Panc1 (cell line): ENCODE measurements at regions not wholly inside any gene's neighbourhood (a gene's known extent, or its start where the extent isn't known, plus 50 kb on each side); places are given as distances from the start of the nearest gene placed in this dataset.

Experiments used
- ATAC-seq: fragments of 200-7000 bp; cut with Tn5 transposase; 2 replicates; pipeline ENCODE4 v1.9.1; 2020; ENCODE audit warnings: mild to moderate bottlenecking, moderate library complexity
- BruUV-seq: library from RNA; stranded (reverse); fragments of 400-500 nt; replicated peaks from 2 replicates; lab custom pipeline; 2021; lab: Mats Ljungman, UMichigan
- CTCF ChIA-PET: fragments of 300-600 bp; sonication (Branson Sonifier 250); formaldehyde crosslinking; loops from one replicate; lab custom pipeline; 2022; ENCODE audit warnings: antibody characterized with exemption; lab: Charles Lee
- POLR2A ChIA-PET: fragments of 300-600 bp; sonication (Branson Sonifier 250); formaldehyde crosslinking; loops from one replicate; lab custom pipeline; 2022; ENCODE audit warnings: antibody characterized with exemption; lab: Charles Lee
- DNase-seq: peaks from one replicate; pipeline ENCODE4 v3.0.0-alpha.2; 2010; ENCODE audit warnings: low read depth, low spot score
- H3K27ac ChIP-seq: 2 replicates; pipeline ENCODE4 v1.5.1; 2011; ENCODE audit warnings: mild to moderate bottlenecking, low read length, inconsistent platforms
- H3K27me3 ChIP-seq: fragments of 200-500 bp; sonication (Bioruptor generic); 2 replicates; pipeline ENCODE4 v1.6.0; 2014; ENCODE audit warnings: low read length, inconsistent platforms; ENCODE audit not compliant: control insufficient read depth, insufficient read depth
- H3K36me3 ChIP-seq: fragments of 200-500 bp; sonication (Bioruptor generic); 2 replicates; pipeline ENCODE4 v1.5.1; 2014; ENCODE audit warnings: inconsistent platforms, mild to moderate bottlenecking, low read length, moderate library complexity; ENCODE audit not compliant: control insufficient read depth, insufficient read depth
- H3K4me1 ChIP-seq: 2 replicates; pipeline ENCODE4 v1.5.1; 2011; ENCODE audit warnings: inconsistent platforms, mild to moderate bottlenecking, low read length, moderate library complexity; ENCODE audit not compliant: control insufficient read depth, insufficient read depth
- H3K4me3 ChIP-seq, 2 experiments: 2 replicates each; pipeline ENCODE4 v1.5.1; 2011 to 2012; ENCODE audit warnings: low read depth in 2 of 2, low read length in 2 of 2, mild to moderate bottlenecking in 2 of 2, inconsistent platforms in 1 of 2, moderate library complexity in 1 of 2
- H3K9me3 ChIP-seq: fragments of 200-500 bp; sonication (Bioruptor generic); 2 replicates; pipeline ENCODE4 v1.5.1; 2014; ENCODE audit warnings: low read depth, mild to moderate bottlenecking, inconsistent platforms, low read length, moderate library complexity; ENCODE audit not compliant: control insufficient read depth, insufficient read depth
- CTCF ChIP-seq: fragments of 450-650 bp; IDR thresholded peaks from 2 replicates; pipeline ENCODE4 v1.5.1; 2017; ENCODE audit warnings: mild to moderate bottlenecking
- POLR2AphosphoS5 ChIP-seq: IDR thresholded peaks from 2 replicates; pipeline ENCODE4 v1.6.1; 2012; ENCODE audit warnings: mild to moderate bottlenecking, low read depth, low read length, moderate library complexity
- REST ChIP-seq, 2 experiments: IDR thresholded peaks; 2 replicates each; pipeline ENCODE4 v1.6.1; 2011 to 2012; ENCODE audit warnings: low read depth in 2 of 2, control low read depth in 1 of 2, low read length in 1 of 2, mild to moderate bottlenecking in 1 of 2, moderate library complexity in 1 of 2; ENCODE audit not compliant: insufficient read depth in 1 of 2
- SIN3A ChIP-seq: IDR thresholded peaks from 2 replicates; pipeline ENCODE4 v1.6.1; 2012; ENCODE audit warnings: low read depth, mild to moderate bottlenecking, low read length, moderate library complexity, borderline replicate concordance; ENCODE audit not compliant: insufficient read depth
- TCF7L2 ChIP-seq: IDR thresholded peaks from 2 replicates; pipeline ENCODE4 v1.6.1; 2011; ENCODE audit warnings: mild to moderate bottlenecking, low read depth, low read length, inconsistent platforms
- in situ Hi-C: cut with HindIII; loops from 2 replicates; pipeline ENCODE4 v1.10.0; 2016; ENCODE audit warnings: low sequenced_read_pairs, low pct_unique_long_range_greater_than_20kb
- intact Hi-C: fragments of 100-400 bp; cut with micrococcal nuclease; formaldehyde crosslinking; loops from one replicate; pipeline ENCODE4 v1.10.0; 2022; ENCODE audit not compliant: unreplicated experiment

GRCh38 chr5:165728425-165728824 lies 2223.0 kb downstream of the MAT2B start:
- Histone ChIP-seq H3K36me3 (no peaks in the 10 kb centered on the region), H3K9me3 (no peaks in the 10 kb centered on the region), H3K4me3 (no peak overlapping the region), H3K27ac (no peak overlapping the region), H3K27me3 (no peaks in the 10 kb centered on the region), H3K4me1 (no peaks in the 10 kb centered on the region)
- in situ Hi-C loops, result no loop called here
- ChIA-PET POLR2A (no interaction called here), CTCF (no interaction called here)
- TF ChIP-seq POLR2AphosphoS5 (no peak), CTCF (no peak), SIN3A (no peak), REST (IDR thresholded peaks at IDR 0.05; ENCODE audit: insufficient read depth in 1 of 2, low read depth in 2 of 2, low read length in 1 of 2) (no peak)
- intact Hi-C loops, result no loop called here
- no TSS peak for BruUV-seq
- ATAC-seq, result no peak
- DNase-seq, result no peak

- ChIA-PET POLR2A (no interaction called here), CTCF (no interaction called here)
- H3K4me3 ChIP-seq, result no peak overlapping the region
- no peak for TF ChIP-seq CTCF
- BruUV-seq, result no TSS peak
- DNase-seq (no peak), ATAC-seq (no peak)
- intact Hi-C loops, result no loop called here
- H3K36me3 ChIP-seq, result no peaks in the 10 kb centered on the region
- H3K9me3 ChIP-seq, result no peaks in the 10 kb centered on the region
- H3K27me3 ChIP-seq, result no peaks in the 10 kb centered on the region
- in situ Hi-C loops, result no loop called here
- H3K27ac ChIP-seq, result no peak overlapping the region
- no peaks in the 10 kb centered on the region for H3K4me1 ChIP-seq
Measured at GRCh38 chr5:165735388-165735787, 2230.0 kb downstream of the MAT2B start.

- no peak for DNase-seq
- CTCF ChIA-PET, result no interaction called here
Measured at GRCh38 chr5:165739079-165739741, 2233.8 kb downstream of the MAT2B start.

More at GRCh38 chr5:165739079-165739741, 2233.8 kb downstream of the MAT2B start:
- Histone ChIP-seq H3K27me3 (no peaks in the 10 kb centered on the region), H3K36me3 (no peaks in the 10 kb centered on the region), H3K4me1 (no peaks in the 10 kb centered on the region), H3K27ac (no peak overlapping the region), H3K9me3 (no peaks in the 10 kb centered on the region), H3K4me3 (no peak overlapping the region)
- POLR2A ChIA-PET, result no interaction called here
- in situ Hi-C loops, result no loop called here
- TF ChIP-seq REST (IDR thresholded peaks at IDR 0.05; ENCODE audit: insufficient read depth in 1 of 2, low read depth in 2 of 2, low read length in 1 of 2), result no peak
- TF ChIP-seq TCF7L2, result no peak
- no peak for TF ChIP-seq CTCF
- no peak for TF ChIP-seq POLR2AphosphoS5
- TF ChIP-seq SIN3A, result no peak
- intact Hi-C loops, result no loop called here
- BruUV-seq, result no TSS peak
- ATAC-seq, result no peak
